T-helper 2 cell treated with Interferon-gamma antibody and Interleukin-4, amounts not matched to agents 5 μg/mL and 100 μg/mL, for 36 hours (primary cell): ENCODE measurements at regions not wholly inside any gene's neighbourhood (a gene's known extent, or its start where the extent isn't known, plus 50 kb on each side); places are given as distances from the start of the nearest gene placed in this dataset.

ENCODE experiments used
- DNase-seq: peaks from one replicate; pipeline ENCODE4 v3.0.0; 2021; ENCODE audit warnings: low spot score
- H3K27ac Mint-ChIP-seq: one replicate; pipeline ENCODE4 v1.8.0; 2021; ENCODE audit warnings: mild to moderate bottlenecking, mixed read lengths
- H3K27me3 Mint-ChIP-seq: one replicate; pipeline ENCODE4 v1.8.0; 2021; ENCODE audit warnings: low read depth, mixed read lengths
- H3K36me3 Mint-ChIP-seq: one replicate; pipeline ENCODE4 v1.8.0; 2021; ENCODE audit warnings: low read depth, mixed read lengths
- H3K4me1 Mint-ChIP-seq: one replicate; pipeline ENCODE4 v1.8.0; 2021; ENCODE audit warnings: low read depth, mixed read lengths
- H3K4me3 Mint-ChIP-seq: one replicate; pipeline ENCODE4 v1.8.0; 2022; ENCODE audit warnings: mild to moderate bottlenecking, moderate library complexity, mixed read lengths
- H3K9me3 Mint-ChIP-seq: one replicate; pipeline ENCODE4 v1.8.0; 2021; ENCODE audit warnings: mixed read lengths

DNA sequence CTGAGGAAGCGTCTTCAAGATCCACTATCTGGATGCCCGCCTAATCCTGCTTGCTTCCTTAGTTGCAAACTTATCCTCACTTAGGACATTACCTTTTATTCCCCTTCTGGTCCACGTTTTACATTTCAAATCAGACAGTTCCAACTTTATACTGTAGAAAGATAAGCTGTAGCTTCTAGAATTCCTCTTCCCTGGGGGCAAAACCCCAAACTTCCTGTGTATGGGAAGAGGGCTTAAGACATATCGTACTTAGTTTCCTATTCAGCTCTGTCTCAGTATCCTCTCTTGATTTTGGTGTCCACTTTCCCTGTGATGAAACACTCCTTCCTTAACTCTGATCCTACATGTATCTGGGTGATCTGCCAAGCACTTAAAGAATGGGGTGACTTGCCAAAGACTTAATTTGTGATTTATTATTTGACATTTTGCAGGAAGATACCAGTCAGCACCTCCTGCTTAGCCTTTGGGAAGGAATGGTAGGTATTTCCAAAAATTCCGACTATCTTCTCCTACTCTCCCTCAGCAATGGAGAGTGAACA is 245.2 kb downstream of the CDCA7 start:
- DNase-seq: no peak
- Mint-ChIP-seq H3K4me1 (no peaks in the 10 kb centered on the region), H3K36me3 (no peaks in the 10 kb centered on the region), H3K4me3 (no peak overlapping the region), H3K27ac (no peak overlapping the region), H3K27me3 (no peaks in the 10 kb centered on the region), H3K9me3 (no peaks in the 10 kb centered on the region)

DNA sequence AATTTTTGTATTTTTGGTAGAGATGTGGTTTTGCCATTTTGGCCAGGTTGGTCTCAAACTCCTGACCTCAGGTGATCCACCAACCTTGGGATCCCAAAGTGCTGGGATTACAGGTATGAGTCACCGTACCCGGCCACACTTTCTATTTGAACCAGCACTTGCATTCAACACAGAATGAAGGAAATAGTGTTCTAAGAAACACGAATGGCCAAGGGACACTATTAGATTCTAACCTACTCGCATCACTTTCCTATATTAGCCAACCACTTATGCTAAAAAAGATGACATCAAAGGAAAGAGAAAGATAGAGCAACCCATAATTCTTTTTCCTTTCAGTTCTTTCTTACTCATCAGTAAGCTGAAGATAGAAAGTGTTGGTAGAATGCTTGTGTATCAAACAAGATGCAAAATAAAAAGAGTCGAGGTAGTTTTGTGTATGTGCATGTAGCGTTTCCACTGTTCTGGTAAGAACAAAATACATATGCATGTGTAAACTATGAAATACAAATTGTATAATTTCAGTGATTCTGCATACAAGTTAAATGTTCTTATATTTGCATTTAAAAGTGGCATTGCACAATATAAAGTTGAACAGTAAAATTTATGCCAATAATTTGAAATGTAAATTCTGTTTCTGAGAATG is 247.6 kb downstream of the CDCA7 start:
- Mint-ChIP-seq H3K27me3 (peaks cover 12% of the 10 kb centered on the region), H3K27ac (no peak overlapping the region), H3K9me3 (no peaks in the 10 kb centered on the region), H3K36me3 (no peaks in the 10 kb centered on the region), H3K4me3 (no peak overlapping the region), H3K4me1 (no peaks in the 10 kb centered on the region)
- no peak for DNase-seq

DNA sequence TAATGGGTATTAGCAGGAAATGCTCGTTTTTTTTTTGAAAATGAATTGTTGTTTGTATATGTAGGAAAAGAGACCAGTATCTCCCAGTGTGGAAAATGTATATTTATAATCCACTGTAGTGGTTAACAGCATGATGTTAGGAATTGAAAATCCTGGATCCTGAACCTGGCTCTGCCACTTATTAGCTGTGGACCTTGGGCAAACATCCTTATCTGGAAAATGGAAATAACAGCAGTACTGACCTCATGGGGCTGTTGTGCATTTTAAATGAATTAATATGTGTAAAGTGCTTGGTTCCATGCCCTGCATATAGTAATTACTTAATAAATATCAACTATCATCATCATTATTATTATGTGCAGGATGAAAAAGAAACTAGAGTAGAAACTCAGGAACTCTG is 251.3 kb downstream of the CDCA7 start:
- DNase-seq: no peak
- no peak overlapping the region for H3K4me3 Mint-ChIP-seq
- H3K27ac Mint-ChIP-seq: no peak overlapping the region
- H3K36me3 Mint-ChIP-seq: no peaks in the 10 kb centered on the region
- peaks cover 24% of the 10 kb centered on the region for H3K27me3 Mint-ChIP-seq
- H3K4me1 Mint-ChIP-seq: no peaks in the 10 kb centered on the region
- no peaks in the 10 kb centered on the region for H3K9me3 Mint-ChIP-seq

DNA sequence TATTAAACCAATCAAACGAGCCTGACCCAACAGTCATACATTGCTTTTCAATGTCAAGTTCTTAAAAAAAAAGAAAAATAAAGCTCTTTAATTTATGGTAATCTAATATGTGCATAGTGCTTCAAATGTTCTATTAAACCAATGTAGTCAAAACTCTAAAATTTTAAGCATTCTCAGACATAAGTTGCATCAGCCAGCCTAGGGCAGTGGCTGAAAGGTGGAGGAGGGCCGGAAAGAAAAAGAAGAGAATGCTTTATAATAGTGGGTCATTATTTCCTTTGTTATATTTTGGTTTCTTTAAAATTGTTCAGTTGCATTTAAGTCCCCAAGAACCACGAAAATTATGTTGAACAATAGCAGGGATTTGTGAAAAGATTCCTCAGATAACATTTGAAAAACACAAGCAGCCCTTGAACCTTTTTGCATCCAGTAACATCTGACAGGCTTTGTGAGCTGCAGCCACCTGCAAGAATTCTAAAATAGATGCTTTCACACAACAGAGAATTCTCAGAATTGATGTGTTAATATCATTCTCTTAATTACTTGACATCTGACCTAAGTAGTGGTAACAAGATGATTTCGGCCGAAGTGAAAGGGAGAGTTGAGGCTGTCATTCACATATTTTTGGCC is 252.1 kb downstream of the CDCA7 start:
- Mint-ChIP-seq H3K9me3 (no peaks in the 10 kb centered on the region), H3K36me3 (no peaks in the 10 kb centered on the region), H3K4me3 (no peak overlapping the region), H3K27me3 (peaks cover 25% of the 10 kb centered on the region), H3K27ac (no peak overlapping the region), H3K4me1 (no peaks in the 10 kb centered on the region)
- no peak for DNase-seq

DNA sequence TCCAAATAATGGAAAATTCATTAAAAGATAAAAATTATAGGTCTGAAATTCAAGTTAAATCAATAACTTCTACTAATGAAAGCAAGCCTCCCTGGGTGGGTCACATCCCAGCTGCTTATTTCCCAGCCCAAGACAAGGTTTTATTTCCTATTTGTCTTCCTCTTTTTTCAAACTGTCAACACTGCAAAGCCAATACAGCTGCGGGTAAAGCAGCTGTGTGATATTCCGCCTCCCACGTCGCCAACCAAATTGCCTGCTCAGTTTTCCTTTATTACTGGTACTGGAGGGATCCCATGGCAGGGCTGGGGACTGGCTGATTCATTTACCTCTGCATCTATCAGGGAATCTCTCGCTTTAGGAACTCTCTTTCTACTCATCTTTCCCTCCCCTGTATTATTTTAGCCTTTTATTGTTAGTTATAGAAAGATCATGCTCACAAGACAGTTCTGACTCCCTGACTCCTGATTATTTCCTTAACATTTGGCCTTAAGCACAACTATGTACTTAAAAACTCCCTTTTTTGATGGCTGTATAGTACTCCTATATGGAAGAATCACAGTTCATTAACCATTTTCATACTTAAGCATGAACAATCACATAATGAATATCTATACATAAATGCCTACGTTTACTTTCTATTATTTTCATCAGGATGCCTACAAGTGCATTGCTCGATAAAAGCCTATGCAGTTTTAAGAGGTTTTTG is 253.1 kb downstream of the CDCA7 start:
- Mint-ChIP-seq H3K36me3 (no peaks in the 10 kb centered on the region), H3K9me3 (no peaks in the 10 kb centered on the region), H3K4me3 (no peak overlapping the region), H3K27ac (no peak overlapping the region), H3K27me3 (peaks cover 27% of the 10 kb centered on the region), H3K4me1 (no peaks in the 10 kb centered on the region)
- no peak for DNase-seq

DNA sequence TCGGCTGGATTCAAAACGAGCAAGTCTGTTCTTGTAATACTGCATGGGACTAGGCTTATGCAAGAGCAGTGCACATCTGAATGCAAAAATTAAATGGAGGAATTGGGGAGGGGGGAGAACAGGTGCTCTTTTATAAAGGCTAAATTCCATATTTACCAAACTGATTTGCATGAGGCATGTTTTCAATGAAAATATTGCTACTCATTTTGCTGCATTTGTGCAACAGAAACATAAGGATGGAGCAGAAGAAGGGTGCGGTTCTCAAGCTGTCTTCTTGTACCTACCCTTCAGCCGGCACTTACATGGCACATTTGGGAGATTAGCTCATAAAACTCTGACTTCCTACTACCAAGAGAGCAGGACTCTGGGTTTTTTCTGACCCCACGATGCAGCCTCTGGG is 256.4 kb downstream of the CDCA7 start:
- Mint-ChIP-seq H3K4me1 (no peaks in the 10 kb centered on the region), H3K9me3 (no peaks in the 10 kb centered on the region), H3K27me3 (peaks cover 30% of the 10 kb centered on the region), H3K4me3 (no peak overlapping the region), H3K27ac (no peak overlapping the region), H3K36me3 (no peaks in the 10 kb centered on the region)
- no peak for DNase-seq

DNA sequence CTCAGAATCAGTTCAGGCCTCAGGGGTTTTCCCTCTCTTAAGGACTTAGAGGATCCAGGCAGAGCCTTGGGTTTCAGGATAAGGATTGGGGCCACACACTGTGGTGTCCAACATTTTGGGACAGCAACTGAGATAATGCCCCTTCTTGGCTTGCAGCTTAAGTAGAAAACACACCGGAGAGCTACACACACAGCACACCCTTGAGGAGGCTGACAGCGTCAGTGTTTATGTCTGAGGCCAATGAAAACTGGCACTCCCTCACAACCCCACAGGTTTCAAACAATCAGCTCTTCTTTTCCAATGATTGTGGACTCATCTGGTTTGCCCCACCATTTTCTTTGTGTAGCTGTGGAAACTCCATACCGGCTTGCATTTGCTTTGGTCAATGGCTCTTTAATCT is 257.7 kb downstream of the CDCA7 start:
- DNase-seq: no peak
- Mint-ChIP-seq H3K9me3 (no peaks in the 10 kb centered on the region), H3K27me3 (peaks cover 20% of the 10 kb centered on the region), H3K36me3 (no peaks in the 10 kb centered on the region), H3K4me1 (no peaks in the 10 kb centered on the region), H3K4me3 (no peak overlapping the region), H3K27ac (no peak overlapping the region)

DNA sequence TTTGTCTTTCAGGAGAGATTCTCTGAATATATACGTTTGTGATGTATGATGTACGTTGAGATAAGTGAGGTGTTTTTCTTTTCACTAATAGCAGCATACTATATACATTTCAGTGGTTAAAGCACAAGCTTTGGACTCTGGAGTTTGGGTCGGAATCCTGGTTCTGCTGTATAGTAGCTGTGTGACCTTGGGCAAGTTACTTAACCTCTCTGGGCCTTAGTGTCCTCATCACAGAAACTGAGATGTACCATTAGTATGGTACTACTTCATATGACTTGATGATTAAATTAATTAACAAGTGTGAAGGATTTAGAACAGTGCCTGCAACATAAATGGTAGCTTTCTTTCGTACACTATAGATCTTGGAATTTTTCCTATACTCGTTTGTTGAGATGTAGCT is 258.7 kb downstream of the CDCA7 start:
- no peaks in the 10 kb centered on the region for H3K9me3 Mint-ChIP-seq
- no peaks in the 10 kb centered on the region for H3K4me1 Mint-ChIP-seq
- no peak for DNase-seq
- H3K36me3 Mint-ChIP-seq: no peaks in the 10 kb centered on the region
- no peak overlapping the region for H3K27ac Mint-ChIP-seq
- no peak overlapping the region for H3K4me3 Mint-ChIP-seq
- peaks cover 13% of the 10 kb centered on the region for H3K27me3 Mint-ChIP-seq

DNA sequence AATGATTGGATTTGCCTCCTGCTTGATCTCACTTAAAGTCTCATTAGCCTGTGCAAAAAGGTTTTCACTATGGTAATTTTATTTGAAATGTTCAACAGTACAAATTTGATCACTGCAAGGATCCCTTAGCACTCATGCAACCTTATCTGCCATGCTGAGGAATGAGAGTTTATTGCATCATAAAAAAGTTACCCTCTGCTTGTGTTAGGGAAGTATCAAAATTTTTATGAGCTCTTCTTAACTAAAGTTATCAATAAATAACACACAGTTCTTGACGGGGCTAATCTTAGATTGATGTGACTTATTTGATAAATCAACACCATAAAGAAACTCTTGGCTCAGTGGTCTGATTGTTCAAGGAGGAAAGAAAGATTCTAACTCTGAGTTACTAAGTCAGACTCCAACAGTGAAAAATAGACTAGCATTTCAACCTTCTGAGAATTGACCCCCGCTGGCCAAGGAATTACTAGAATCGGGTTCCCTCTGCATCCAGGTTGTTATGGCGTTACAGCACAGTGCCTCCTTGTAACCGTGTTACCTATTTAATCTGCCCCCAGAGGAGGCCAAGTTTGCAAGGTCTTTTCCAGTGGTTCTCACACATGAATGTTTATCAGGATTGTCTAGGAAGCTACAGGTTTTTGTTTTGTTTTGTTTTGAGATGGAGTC is 259.7 kb downstream of the CDCA7 start:
- DNase-seq: no peak
- Mint-ChIP-seq H3K9me3 (no peaks in the 10 kb centered on the region), H3K4me1 (no peaks in the 10 kb centered on the region), H3K36me3 (no peaks in the 10 kb centered on the region), H3K4me3 (no peak overlapping the region), H3K27ac (no peak overlapping the region), H3K27me3 (peaks cover 11% of the 10 kb centered on the region)

DNA sequence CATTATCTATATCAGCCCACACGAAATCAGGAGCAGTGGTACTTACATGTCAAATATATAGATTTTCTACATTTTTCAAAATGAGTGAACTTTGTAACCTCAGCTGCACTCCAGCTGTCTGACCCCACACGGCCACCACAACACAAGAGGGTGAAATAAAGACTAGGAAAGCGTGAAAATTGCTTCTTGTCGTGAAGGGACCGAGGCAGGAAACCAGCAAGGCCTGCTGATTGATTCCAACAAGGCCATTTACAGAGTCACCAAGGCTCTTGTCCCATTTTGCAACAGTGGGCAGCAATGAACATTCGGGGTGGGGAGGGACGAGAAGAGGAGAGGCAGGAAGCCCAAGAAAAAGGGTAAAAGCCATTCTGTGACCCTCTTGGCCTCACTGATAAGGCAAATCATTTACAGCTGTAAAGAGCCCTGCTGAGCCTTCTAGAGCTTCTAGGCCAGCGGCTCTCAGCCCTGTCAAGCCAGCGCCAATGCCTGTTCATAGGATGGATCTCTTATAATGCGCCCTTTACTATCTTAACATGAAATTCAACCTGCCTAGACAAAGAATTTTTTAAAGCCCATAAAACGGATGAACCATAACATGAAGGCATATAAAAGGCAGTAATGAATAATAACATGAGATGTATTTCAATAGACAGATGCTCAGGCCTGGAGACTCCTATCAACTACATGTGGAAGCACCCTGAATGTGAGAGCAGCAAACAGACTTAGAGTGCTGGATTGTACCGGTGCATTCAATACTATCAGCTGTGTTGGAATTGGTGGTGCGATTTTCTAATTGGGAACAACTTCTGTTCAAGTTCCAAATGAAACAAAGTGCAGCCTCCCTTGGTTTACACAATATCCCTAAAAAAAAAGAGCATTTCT is 269.0 kb downstream of the CDCA7 start:
- no peak overlapping the region for H3K27ac Mint-ChIP-seq
- peaks cover 7% of the 10 kb centered on the region for H3K27me3 Mint-ChIP-seq
- H3K4me1 Mint-ChIP-seq: no peaks in the 10 kb centered on the region
- DNase-seq: no peak
- H3K36me3 Mint-ChIP-seq: no peaks in the 10 kb centered on the region
- H3K9me3 Mint-ChIP-seq: no peaks in the 10 kb centered on the region
- H3K4me3 Mint-ChIP-seq: no peak overlapping the region

DNA sequence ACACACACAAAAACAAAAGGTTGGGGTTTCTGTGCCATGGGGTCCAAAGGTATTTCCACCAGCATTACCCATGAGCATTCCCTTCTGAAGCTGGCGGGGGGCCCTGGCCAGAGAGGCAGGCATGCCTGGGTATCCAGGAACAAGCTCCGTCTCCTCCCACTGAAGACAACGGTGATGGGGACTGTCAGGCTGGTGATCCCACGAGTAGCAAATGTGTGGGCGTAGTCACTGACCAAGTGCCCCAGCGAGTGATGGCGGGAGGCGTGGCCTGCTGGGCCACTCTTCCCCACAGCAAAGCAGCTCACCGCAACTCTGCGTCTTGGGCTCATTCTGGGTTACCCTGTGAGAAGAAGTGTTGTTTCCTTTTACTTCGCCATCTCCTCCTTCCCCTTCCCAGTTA is 270.6 kb downstream of the CDCA7 start:
- Mint-ChIP-seq H3K9me3 (no peaks in the 10 kb centered on the region), H3K4me1 (no peaks in the 10 kb centered on the region), H3K4me3 (no peak overlapping the region), H3K27me3 (peaks cover 9% of the 10 kb centered on the region), H3K27ac (no peak overlapping the region), H3K36me3 (no peaks in the 10 kb centered on the region)
- no peak for DNase-seq

DNA sequence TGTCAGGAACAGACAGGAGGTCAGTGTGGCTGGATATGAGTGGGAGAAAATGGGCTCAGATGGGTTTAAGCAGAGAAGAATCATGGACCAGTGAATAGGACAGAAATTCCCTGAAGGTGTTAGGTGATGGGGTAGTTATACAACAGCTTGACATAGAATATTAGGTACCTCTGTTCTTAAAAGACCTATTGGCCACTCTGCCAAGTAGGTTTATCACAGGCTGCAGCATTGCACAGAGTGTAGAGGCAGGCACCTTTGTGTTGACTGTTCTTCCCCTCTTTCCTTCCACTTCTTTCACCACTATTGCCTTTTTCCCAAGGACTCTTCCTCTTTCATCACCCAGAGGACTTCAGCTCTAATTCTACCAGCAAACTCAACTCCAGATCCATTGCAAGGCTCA is 274.4 kb downstream of the CDCA7 start:
- no peak overlapping the region for H3K4me3 Mint-ChIP-seq
- no peaks in the 10 kb centered on the region for H3K4me1 Mint-ChIP-seq
- no peak overlapping the region for H3K27ac Mint-ChIP-seq
- DNase-seq: no peak
- peaks cover 9% of the 10 kb centered on the region for H3K27me3 Mint-ChIP-seq
- H3K36me3 Mint-ChIP-seq: no peaks in the 10 kb centered on the region
- no peaks in the 10 kb centered on the region for H3K9me3 Mint-ChIP-seq

DNA sequence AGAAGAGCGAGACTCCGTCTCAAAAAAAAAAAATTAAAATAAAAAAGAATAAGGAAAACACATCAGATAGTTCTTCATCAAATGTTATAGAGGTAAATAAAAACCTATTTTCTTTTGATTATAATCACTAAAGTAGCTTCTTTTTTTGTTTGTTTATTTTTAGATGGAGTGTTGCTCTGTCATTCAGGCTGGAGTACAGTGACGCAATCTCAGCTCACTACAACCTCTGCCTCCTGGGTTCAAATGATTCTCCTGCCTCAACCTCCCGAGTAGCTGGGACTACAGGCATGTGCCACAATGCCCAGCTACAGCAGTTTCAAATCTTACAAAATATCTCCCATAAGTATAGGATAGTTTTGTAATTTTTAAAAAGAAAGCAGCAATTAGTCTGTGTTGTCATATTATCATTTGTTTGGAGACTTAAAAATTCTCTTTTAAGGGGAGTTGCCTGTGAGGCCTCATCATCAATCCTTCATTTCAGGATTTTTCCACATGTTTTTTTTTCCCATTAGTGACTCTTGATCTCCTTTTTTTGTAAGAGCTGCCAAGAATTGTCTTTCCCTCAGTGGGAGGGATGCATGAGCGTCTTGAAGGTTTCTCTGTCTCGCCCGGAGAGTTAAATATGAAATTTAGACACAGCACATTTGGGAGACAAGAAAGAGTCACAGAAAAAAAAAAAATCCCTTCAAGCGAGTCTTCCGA is 275.9 kb downstream of the CDCA7 start:
- H3K27ac Mint-ChIP-seq: no peak overlapping the region
- no peaks in the 10 kb centered on the region for H3K4me1 Mint-ChIP-seq
- H3K9me3 Mint-ChIP-seq: no peaks in the 10 kb centered on the region
- H3K4me3 Mint-ChIP-seq: no peak overlapping the region
- peaks cover 14% of the 10 kb centered on the region for H3K27me3 Mint-ChIP-seq
- DNase-seq: no peak
- no peaks in the 10 kb centered on the region for H3K36me3 Mint-ChIP-seq
